Thyroid gland (tissue), 4 donors: ENCODE measurements at regions not wholly inside any gene's neighbourhood (a gene's known extent, or its start where the extent isn't known, plus 50 kb on each side); places are given as distances from the start of the nearest gene placed in this dataset.

ENCODE experiments used
- DNase-seq, 2 donors: peaks; one replicate each; pipeline ENCODE4 v3.0.0-alpha.2; 2019
- H3K27ac ChIP-seq, 3 donors: fragments of 200-600 bp; sonication (generic); 1 replicate in 2 of 3; 2 replicates in 1 of 3; pipeline ENCODE4 v1.5.1; 2016 to 2019; ENCODE audit warnings: mild to moderate bottlenecking in 1 of 3, moderate library complexity in 1 of 3
- H3K27me3 ChIP-seq: fragments of 200-600 bp; sonication (generic); one replicate; pipeline ENCODE4 v1.5.1; 2019
- H3K36me3 ChIP-seq, 2 donors: fragments of 200-600 bp; sonication (generic); one replicate each; pipeline ENCODE4 v1.5.1; 2016 to 2019
- H3K4me1 ChIP-seq, 2 donors: fragments of 200-600 bp; sonication (generic); one replicate each; pipeline ENCODE4 v1.5.1; 2017 to 2019
- H3K4me3 ChIP-seq, 3 donors: fragments of 200-600 bp; sonication (generic); replicated peaks in 1 of 3; 1 replicate in 2 of 3; 2 replicates in 1 of 3; pipeline ENCODE4 v1.5.1; 2016; ENCODE audit warnings: mild to moderate bottlenecking in 1 of 3
- H3K9me3 ChIP-seq: fragments of 200-600 bp; sonication (generic); one replicate; pipeline ENCODE4 v1.5.1; 2017
- POLR2A ChIP-seq, 2 donors: fragments of 450-650 bp; IDR thresholded peaks; one replicate each; pipeline ENCODE4 v1.6.1; 2017; ENCODE audit warnings: antibody characterized with exemption in 2 of 2, mild to moderate bottlenecking in 2 of 2, moderate library complexity in 1 of 2
- WGBS, 2 donors: methylation state at CpG; one replicate each; pipeline ENCODE4 v1.1.5; 2017; 5-methylcytosine and 5-hydroxymethylcytosine counted together
- intact Hi-C: fragments of 100-400 bp; cut with DNase I; formaldehyde crosslinking; loops from one replicate; pipeline ENCODE4 v1.15.1; 2023
- TF ChIP-seq, protein P1 (sequence below), 6 experiments: fragments of 200-600 bp in 3 of 6; fragments of 450-650 bp in 3 of 6; sonication (generic) in 3 of 6; IDR thresholded peaks; one replicate each; pipeline ENCODE4 v1.5.1; 2016 to 2019; ENCODE audit warnings: antibody characterized with exemption in 6 of 6, mild to moderate bottlenecking in 2 of 6, inconsistent platforms in 1 of 6, moderate library complexity in 1 of 6

DNA sequence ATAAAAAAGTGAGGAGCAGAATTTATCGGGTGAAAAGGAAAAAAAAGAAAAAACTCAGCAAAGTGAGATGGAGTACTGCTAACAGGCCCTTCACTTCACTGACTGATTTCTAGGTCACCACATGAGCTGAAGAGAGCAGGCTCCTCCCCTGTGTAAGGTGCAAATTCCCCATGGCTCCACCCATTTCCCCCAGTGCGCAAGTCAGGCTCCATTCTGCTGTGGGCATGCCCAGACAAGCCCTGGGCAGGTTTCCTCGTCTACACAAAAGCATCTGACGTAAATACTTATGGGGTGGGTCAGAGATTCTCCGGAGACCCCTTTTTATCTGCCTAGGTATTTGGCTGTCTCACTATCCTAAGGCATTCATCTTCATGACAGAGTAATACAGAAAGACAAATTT is 157.9 kb downstream of the MAGEB5 start:
- TF ChIP-seq, protein P1, sequence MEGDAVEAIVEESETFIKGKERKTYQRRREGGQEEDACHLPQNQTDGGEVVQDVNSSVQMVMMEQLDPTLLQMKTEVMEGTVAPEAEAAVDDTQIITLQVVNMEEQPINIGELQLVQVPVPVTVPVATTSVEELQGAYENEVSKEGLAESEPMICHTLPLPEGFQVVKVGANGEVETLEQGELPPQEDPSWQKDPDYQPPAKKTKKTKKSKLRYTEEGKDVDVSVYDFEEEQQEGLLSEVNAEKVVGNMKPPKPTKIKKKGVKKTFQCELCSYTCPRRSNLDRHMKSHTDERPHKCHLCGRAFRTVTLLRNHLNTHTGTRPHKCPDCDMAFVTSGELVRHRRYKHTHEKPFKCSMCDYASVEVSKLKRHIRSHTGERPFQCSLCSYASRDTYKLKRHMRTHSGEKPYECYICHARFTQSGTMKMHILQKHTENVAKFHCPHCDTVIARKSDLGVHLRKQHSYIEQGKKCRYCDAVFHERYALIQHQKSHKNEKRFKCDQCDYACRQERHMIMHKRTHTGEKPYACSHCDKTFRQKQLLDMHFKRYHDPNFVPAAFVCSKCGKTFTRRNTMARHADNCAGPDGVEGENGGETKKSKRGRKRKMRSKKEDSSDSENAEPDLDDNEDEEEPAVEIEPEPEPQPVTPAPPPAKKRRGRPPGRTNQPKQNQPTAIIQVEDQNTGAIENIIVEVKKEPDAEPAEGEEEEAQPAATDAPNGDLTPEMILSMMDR (IDR thresholded peaks at IDR 0.05), result no peak
- no peak for TF ChIP-seq POLR2A (IDR thresholded peaks at IDR 0.05)
- WGBS, 2 donors, result 87 to 90% methylated on average over 4 to 5 of the region's 5 CpGs
- H3K36me3 ChIP-seq, result no peaks in the 10 kb centered on the region

DNA sequence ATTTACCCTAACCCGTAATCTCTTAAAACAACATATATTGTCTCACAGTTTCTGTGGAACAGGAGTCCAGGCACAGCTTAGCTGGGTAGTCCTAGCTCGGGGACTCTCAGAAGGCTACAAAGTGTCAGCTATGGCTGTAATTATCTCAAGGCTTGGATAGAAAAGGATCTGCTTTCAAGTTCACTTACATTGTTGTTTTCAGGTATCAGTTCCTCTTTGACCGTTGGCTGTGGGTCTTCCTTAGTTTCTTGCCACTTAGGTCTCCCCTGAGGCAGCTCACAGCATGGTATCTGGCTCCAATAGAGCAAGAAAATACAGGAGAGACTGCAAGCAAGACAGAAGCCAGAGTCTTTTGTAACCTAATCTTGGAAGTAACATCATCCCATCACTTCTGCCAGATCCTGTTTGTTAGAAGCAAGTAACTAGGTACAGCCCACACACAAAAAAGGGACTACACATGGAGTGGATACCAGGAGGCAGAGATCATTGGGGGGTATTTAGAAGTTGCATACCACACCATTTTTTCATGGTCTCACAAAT is 137.0 kb downstream of the MAGEB5 start:
- no peak overlapping the region for H3K4me3 ChIP-seq
- no peak for TF ChIP-seq POLR2A (IDR thresholded peaks at IDR 0.05)
- TF ChIP-seq, protein P1 (IDR thresholded peaks at IDR 0.05), result no peak
- WGBS, 2 donors, result 77 to 84% methylated on average over 3 of the region's 3 CpGs

More for the DNA sequence above, 157.9 kb downstream of the MAGEB5 start:
- no peak overlapping the region for H3K27ac ChIP-seq
- H3K4me1 ChIP-seq, result no peaks in the 10 kb centered on the region
- no peaks in the 10 kb centered on the region for H3K9me3 ChIP-seq
- H3K4me3 ChIP-seq, result no peak overlapping the region
- intact Hi-C loops, result no loop called here
- no peaks in the 10 kb centered on the region for H3K27me3 ChIP-seq
- DNase-seq, result no peak

DNA sequence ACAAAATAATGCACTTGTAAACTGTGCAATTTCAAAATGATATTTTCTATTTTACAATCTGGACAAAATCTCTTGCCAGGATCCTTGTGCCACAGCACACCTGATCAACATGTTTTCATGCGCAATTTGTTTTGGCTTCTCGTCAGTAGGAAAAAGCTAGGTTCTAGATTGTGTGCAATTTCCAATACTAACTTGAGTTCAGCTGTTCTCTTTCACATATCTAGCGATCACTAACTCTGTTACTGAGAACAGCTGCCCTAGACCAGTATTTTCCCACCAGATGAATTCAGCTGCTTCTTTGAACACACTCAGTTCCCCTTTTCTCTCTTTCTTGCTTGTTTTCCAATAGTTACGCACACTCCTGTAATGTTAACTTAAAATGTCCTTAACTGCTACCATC is 131.2 kb downstream of the MAGEB5 start:
- Histone ChIP-seq H3K36me3 (no peaks in the 10 kb centered on the region), H3K27ac (no peak overlapping the region), H3K9me3 (no peaks in the 10 kb centered on the region), H3K27me3 (no peaks in the 10 kb centered on the region), H3K4me1 (no peaks in the 10 kb centered on the region), H3K4me3 (no peak overlapping the region)
- TF ChIP-seq, protein P1 (IDR thresholded peaks at IDR 0.05), result no peak
- TF ChIP-seq POLR2A (IDR thresholded peaks at IDR 0.05), result no peak
- DNase-seq, result no peak
- intact Hi-C loops, result no loop called here
- WGBS, 2 donors, result 93 to 97% methylated on average over 4 of the region's 4 CpGs

More for the DNA sequence above, 137.0 kb downstream of the MAGEB5 start:
- no peaks in the 10 kb centered on the region for H3K27me3 ChIP-seq
- no peaks in the 10 kb centered on the region for H3K4me1 ChIP-seq
- H3K36me3 ChIP-seq, result no peaks in the 10 kb centered on the region
- no peaks in the 10 kb centered on the region for H3K9me3 ChIP-seq
- H3K27ac ChIP-seq, result no peak overlapping the region
- intact Hi-C loops, result no loop called here
- no peak for DNase-seq

DNA sequence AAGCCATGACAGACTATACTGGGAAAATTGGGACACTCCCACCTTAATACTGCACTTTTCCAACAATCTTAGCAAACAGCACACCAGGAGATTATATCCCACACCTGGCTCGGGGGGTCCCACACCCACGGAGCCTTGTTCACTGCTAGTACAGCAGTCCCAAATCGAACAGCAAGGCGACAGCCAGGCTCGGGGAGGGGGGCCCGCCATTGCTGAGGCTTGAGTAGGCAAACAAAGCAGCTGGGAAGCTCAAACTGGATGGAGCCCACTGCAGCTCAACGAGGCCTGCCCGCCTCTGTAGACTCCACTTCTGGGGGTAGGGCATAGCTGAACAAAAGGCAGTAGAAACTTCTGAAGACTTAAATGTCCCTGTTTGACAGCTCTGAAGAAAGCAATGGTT is 118.3 kb downstream of the MAGEB5 start:
- WGBS, 2 donors, result 100% methylated on average over 3 of the region's 8 CpGs; no CpG with 5 or more reads in 1 of the 2 donors

DNA sequence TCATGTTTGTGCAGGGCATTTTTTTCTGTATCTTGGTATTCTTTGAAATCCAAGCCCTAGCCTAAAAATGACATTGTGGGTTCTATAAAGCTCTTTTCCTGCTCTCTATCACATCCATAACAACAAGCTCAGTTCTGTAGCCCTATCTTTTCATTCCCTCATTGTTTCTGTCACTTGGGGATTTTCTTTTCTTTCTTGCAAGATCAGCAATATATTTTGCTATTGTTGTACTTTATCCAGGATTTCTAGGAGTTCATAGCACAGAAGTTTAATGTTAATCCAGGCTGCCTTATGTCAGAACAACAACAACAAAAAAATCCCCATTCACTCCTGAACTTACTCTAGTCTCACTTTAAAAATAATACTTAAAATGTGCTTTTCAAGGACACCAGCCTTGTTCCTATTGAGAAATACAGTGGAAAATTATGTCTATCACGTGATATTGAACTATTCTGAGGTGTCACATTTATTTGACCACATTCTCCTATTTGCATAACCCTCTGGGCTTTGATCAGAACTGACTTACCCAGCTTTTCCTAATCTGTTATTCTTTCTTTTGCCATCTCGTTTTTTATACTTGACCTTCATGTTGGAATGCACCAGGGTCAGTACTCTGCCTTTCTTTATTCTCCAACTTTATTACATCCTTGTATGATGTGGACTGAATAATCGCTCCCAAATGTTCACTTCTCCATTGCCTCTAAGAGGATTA is 112.8 kb downstream of the MAGEB5 start:
- H3K27ac ChIP-seq, result no peak overlapping the region
- no peak for DNase-seq
- H3K4me1 ChIP-seq, result no peaks in the 10 kb centered on the region
- intact Hi-C loops, result no loop called here
- WGBS, 2 donors, result 51 to 68% methylated on average over 3 of the region's 3 CpGs
- no peaks in the 10 kb centered on the region for H3K36me3 ChIP-seq
- no peak for TF ChIP-seq POLR2A (IDR thresholded peaks at IDR 0.05)
- TF ChIP-seq, protein P1 (IDR thresholded peaks at IDR 0.05), result no peak
- H3K9me3 ChIP-seq, result no peaks in the 10 kb centered on the region
- H3K4me3 ChIP-seq, result no peak overlapping the region
- H3K27me3 ChIP-seq, result no peaks in the 10 kb centered on the region

More for the DNA sequence above, 118.3 kb downstream of the MAGEB5 start:
- no peak for TF ChIP-seq POLR2A (IDR thresholded peaks at IDR 0.05)
- TF ChIP-seq, protein P1 (IDR thresholded peaks at IDR 0.05), result no peak
- Histone ChIP-seq H3K9me3 (no peaks in the 10 kb centered on the region), H3K27me3 (no peaks in the 10 kb centered on the region), H3K27ac (no peak overlapping the region), H3K36me3 (no peaks in the 10 kb centered on the region), H3K4me1 (no peaks in the 10 kb centered on the region), H3K4me3 (no peak overlapping the region)
- DNase-seq, result no peak
- intact Hi-C loops, result no loop called here
